Endothelial cell of umbilical vein (primary cell): ENCODE measurements at regions not wholly inside any gene's neighbourhood (a gene's known extent, or its start where the extent isn't known, plus 50 kb on each side); places are given as distances from the start of the nearest gene placed in this dataset.

Experiments
- EZH2 ChIP-seq: IDR thresholded peaks from 2 replicates; pipeline ENCODE4 v1.6.1; 2012; ENCODE audit warnings: borderline replicate concordance, low read depth, mild to moderate bottlenecking, moderate library complexity, low read length, inconsistent platforms; ENCODE audit not compliant: severe bottlenecking
- MYC ChIP-seq: IDR thresholded peaks from one replicate; pipeline ENCODE4 v1.6.1; 2011; ENCODE audit warnings: mild to moderate bottlenecking, low read depth, low read length
- POLR2A ChIP-seq: IDR thresholded peaks from 2 replicates; pipeline ENCODE4 v1.6.1; 2012; ENCODE audit warnings: low read depth, mild to moderate bottlenecking, control low read depth, low read length
- TF ChIP-seq, protein P1 (sequence below), 2 donors: IDR thresholded peaks; 1 replicate in 1 of 2; 2 replicates in 1 of 2; pipeline ENCODE4 v1.5.1; 2011; ENCODE audit warnings: low read length in 2 of 2, mild to moderate bottlenecking in 2 of 2, moderate library complexity in 2 of 2, control low read depth in 1 of 2, inconsistent platforms in 1 of 2, low read depth in 1 of 2; ENCODE audit not compliant: insufficient read depth in 1 of 2; ENCODE audit errors: extremely low read depth in 1 of 2

DNA sequence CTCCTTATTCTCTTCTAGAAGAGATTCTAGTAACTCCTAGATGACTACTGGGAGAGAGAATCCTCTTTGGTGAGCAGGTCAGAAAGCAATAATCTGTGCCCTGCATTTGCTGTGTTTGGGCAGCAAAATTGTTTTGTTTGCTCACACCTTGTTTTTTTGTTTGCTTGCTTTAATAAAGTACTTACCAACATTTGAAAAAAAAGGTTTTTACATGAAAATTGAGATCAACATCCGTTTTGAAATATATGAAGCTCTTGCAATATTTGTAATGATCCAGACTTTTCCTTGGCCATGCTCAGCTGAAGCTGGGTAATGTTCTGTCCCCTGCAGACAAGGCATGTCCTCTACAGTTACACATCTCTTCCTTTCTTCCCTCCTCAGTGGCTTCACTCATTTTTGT lies 62.2 kb downstream of the DIPK2A start:
- TF ChIP-seq POLR2A (no peak), MYC (no peak), EZH2 (no peak)
- TF ChIP-seq, protein P1, sequence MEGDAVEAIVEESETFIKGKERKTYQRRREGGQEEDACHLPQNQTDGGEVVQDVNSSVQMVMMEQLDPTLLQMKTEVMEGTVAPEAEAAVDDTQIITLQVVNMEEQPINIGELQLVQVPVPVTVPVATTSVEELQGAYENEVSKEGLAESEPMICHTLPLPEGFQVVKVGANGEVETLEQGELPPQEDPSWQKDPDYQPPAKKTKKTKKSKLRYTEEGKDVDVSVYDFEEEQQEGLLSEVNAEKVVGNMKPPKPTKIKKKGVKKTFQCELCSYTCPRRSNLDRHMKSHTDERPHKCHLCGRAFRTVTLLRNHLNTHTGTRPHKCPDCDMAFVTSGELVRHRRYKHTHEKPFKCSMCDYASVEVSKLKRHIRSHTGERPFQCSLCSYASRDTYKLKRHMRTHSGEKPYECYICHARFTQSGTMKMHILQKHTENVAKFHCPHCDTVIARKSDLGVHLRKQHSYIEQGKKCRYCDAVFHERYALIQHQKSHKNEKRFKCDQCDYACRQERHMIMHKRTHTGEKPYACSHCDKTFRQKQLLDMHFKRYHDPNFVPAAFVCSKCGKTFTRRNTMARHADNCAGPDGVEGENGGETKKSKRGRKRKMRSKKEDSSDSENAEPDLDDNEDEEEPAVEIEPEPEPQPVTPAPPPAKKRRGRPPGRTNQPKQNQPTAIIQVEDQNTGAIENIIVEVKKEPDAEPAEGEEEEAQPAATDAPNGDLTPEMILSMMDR (IDR thresholded peaks at IDR 0.05; ENCODE audit: extremely low read depth in 1 of 2, insufficient read depth in 1 of 2, low read depth in 1 of 2, low read length in 2 of 2): no peak
